IMR-90 (cell line): ENCODE measurements at regions not wholly inside any gene's neighbourhood (a gene's known extent, or its start where the extent isn't known, plus 50 kb on each side); places are given as distances from the start of the nearest gene placed in this dataset.

ENCODE experiments used
- ATAC-seq: fragments of 200-7000 bp; cut with Tn5 transposase; 2 replicates; pipeline ENCODE4 v1.9.1; 2020; ENCODE audit warnings: low read depth, mild to moderate bottlenecking, moderate library complexity
- BruUV-seq: library from RNA; stranded (reverse); fragments of 400-500 nt; replicated peaks from 2 replicates; lab custom pipeline; 2021; lab: Mats Ljungman, UMichigan
- CTCF ChIA-PET: fragments of 300-600 bp; formaldehyde crosslinking; extraction: SDS; loops from one replicate; lab custom pipeline; 2021; ENCODE audit warnings: antibody characterized with exemption; lab: Yijun Ruan, JAX
- POLR2A ChIA-PET: fragments of 300-600 bp; sonication (Branson Sonifier 250); formaldehyde crosslinking; loops from one replicate; lab custom pipeline; 2022; ENCODE audit warnings: antibody characterized with exemption; ENCODE audit not compliant: unreplicated experiment; lab: Charles Lee
- DNase-seq: peaks from one replicate; pipeline ENCODE4 v3.0.0; 2013
- H2AFZ ChIP-seq: replicated peaks from 2 replicates; pipeline ENCODE3; 2013; ENCODE audit warnings: low read length, mild to moderate bottlenecking; ENCODE audit not compliant: poor library complexity
- H2AK5ac ChIP-seq: 2 replicates; pipeline ENCODE4 v1.6.1; 2013; ENCODE audit warnings: low read depth, low read length, inconsistent platforms
- H2AK9ac ChIP-seq: replicated peaks from 2 replicates; pipeline ENCODE3; 2013; ENCODE audit warnings: mild to moderate bottlenecking, low read depth, low read length, moderate library complexity; ENCODE audit not compliant: poor library complexity
- H2BK120ac ChIP-seq: 2 replicates; pipeline ENCODE4 v1.6.1; 2013; ENCODE audit warnings: low read depth, low read length, inconsistent platforms
- H2BK15ac ChIP-seq: 3 replicates; pipeline ENCODE4 v1.6.1; 2013; ENCODE audit warnings: low read depth, low read length, inconsistent platforms
- H2BK20ac ChIP-seq: 2 replicates; pipeline ENCODE4 v1.6.1; 2013; ENCODE audit warnings: low read depth, mild to moderate bottlenecking, inconsistent platforms, low read length, moderate library complexity
- H2BK5ac ChIP-seq: 2 replicates; pipeline ENCODE4 v1.6.1; 2013; ENCODE audit warnings: mild to moderate bottlenecking, low read depth, low read length, inconsistent platforms; ENCODE audit not compliant: poor library complexity, severe bottlenecking
- H3K14ac ChIP-seq: replicated peaks from 2 replicates; pipeline ENCODE4 v1.6.1; 2013; ENCODE audit warnings: low read depth, low read length, inconsistent platforms
- H3K18ac ChIP-seq: 2 replicates; pipeline ENCODE4 v1.6.1; 2013; ENCODE audit warnings: low read depth, low read length, control low read depth
- H3K23ac ChIP-seq: 2 replicates; pipeline ENCODE4 v1.6.1; 2013; ENCODE audit warnings: low read depth, low read length, inconsistent platforms
- H3K27ac ChIP-seq: 2 replicates; pipeline ENCODE4 v1.5.1; 2013; ENCODE audit warnings: mild to moderate bottlenecking, control low read depth, low read length; ENCODE audit not compliant: insufficient read depth
- H3K27me3 ChIP-seq: 2 replicates; pipeline ENCODE4 v1.6.1; 2013; ENCODE audit warnings: low read length; ENCODE audit not compliant: control insufficient read depth, insufficient read depth
- H3K36me3 ChIP-seq: 2 replicates; pipeline ENCODE4 v1.6.1; 2013; ENCODE audit warnings: low read length, mixed read lengths; ENCODE audit not compliant: control insufficient read depth, insufficient read depth
- H3K4ac ChIP-seq: 2 replicates; pipeline ENCODE4 v1.6.1; 2013; ENCODE audit warnings: low read depth, low read length, inconsistent platforms
- H3K4me1 ChIP-seq: 2 replicates; pipeline ENCODE4 v1.6.1; 2013; ENCODE audit warnings: low read length, mixed read lengths; ENCODE audit not compliant: control insufficient read depth, insufficient read depth
- H3K4me2 ChIP-seq: 2 replicates; pipeline ENCODE4 v1.6.1; 2013; ENCODE audit warnings: low read depth, mild to moderate bottlenecking, control low read depth, low read length, moderate library complexity
- H3K4me3 ChIP-seq: 2 replicates; pipeline ENCODE4 v1.5.1; 2013; ENCODE audit warnings: low read depth, mild to moderate bottlenecking, control low read depth, low read length, moderate library complexity; ENCODE audit not compliant: insufficient read depth
- H3K56ac ChIP-seq: 2 replicates; pipeline ENCODE4 v1.6.1; 2013; ENCODE audit warnings: low read length, inconsistent platforms; ENCODE audit not compliant: insufficient read depth; ENCODE audit errors: extremely low read depth
- H3K79me1 ChIP-seq, 2 experiments: 2 replicates each; pipeline ENCODE4 v1.6.1; 2013; ENCODE audit warnings: low read length in 2 of 2, inconsistent platforms in 1 of 2, low read depth in 1 of 2
- H3K9ac ChIP-seq: 2 replicates; pipeline ENCODE4 v1.6.1; 2013; ENCODE audit warnings: low read depth, low read length, control low read depth
- H3K9me1 ChIP-seq: 2 replicates; pipeline ENCODE4 v1.6.1; 2013; ENCODE audit warnings: low read length, inconsistent platforms; ENCODE audit not compliant: insufficient read depth
- H3K9me3 ChIP-seq: 2 replicates; pipeline ENCODE4 v1.6.1; 2013; ENCODE audit warnings: low read length; ENCODE audit not compliant: control insufficient read depth, insufficient read depth
- H4K20me1 ChIP-seq: 2 replicates; pipeline ENCODE4 v1.6.1; 2013; ENCODE audit warnings: low read length, inconsistent platforms; ENCODE audit not compliant: insufficient read depth
- H4K5ac ChIP-seq: 2 replicates; pipeline ENCODE4 v1.6.1; 2013; ENCODE audit warnings: mild to moderate bottlenecking, low read depth, low read length, control low read depth
- H4K8ac ChIP-seq, 2 experiments: 2 replicates each; pipeline ENCODE4 v1.6.1; 2013; ENCODE audit warnings: low read depth in 2 of 2, low read length in 2 of 2, control low read depth in 1 of 2, inconsistent platforms in 1 of 2
- H4K91ac ChIP-seq: 2 replicates; pipeline ENCODE4 v1.6.1; 2013; ENCODE audit warnings: low read depth, low read length, inconsistent platforms; ENCODE audit not compliant: insufficient read depth
- BHLHE40 ChIP-seq: fragments of 150-350 bp; IDR thresholded peaks from 2 replicates; pipeline ENCODE4 v1.6.1; 2016; ENCODE audit warnings: mild to moderate bottlenecking, low read depth, low read length
- CEBPB ChIP-seq: IDR thresholded peaks from 2 replicates; pipeline ENCODE4 v1.6.1; 2012; ENCODE audit warnings: low read depth, low read length, improper control_type of control experiment
- CTCF ChIP-seq: conservative IDR thresholded peaks from 2 replicates; pipeline ENCODE4 v1.5.1; 2012; ENCODE audit warnings: mild to moderate bottlenecking, low read depth, low read length, improper control_type of control experiment
- MAFK ChIP-seq: IDR thresholded peaks from 2 replicates; pipeline ENCODE4 v1.6.1; 2012; ENCODE audit warnings: low read depth, low read length, improper control_type of control experiment
- MXI1 ChIP-seq: IDR thresholded peaks from 2 replicates; pipeline ENCODE4 v1.6.1; 2012; ENCODE audit warnings: low read depth, mild to moderate bottlenecking, low read length, moderate library complexity, borderline replicate concordance
- POLR2A ChIP-seq: IDR thresholded peaks from 2 replicates; pipeline ENCODE4 v1.6.1; 2012; ENCODE audit warnings: mild to moderate bottlenecking, low read depth, low read length
- RAD21 ChIP-seq: IDR thresholded peaks from 2 replicates; pipeline ENCODE4 v1.6.1; 2012; ENCODE audit warnings: low read length, improper control_type of control experiment
- RCOR1 ChIP-seq: IDR thresholded peaks from 2 replicates; pipeline ENCODE4 v1.6.1; 2012; ENCODE audit warnings: mild to moderate bottlenecking, low read length, improper control_type of control experiment; ENCODE audit not compliant: insufficient replicate concordance
- RFX5 ChIP-seq: IDR thresholded peaks from 2 replicates; pipeline ENCODE4 v1.8.0; 2012; ENCODE audit warnings: low read depth, mild to moderate bottlenecking, low read length, moderate library complexity
- SMC3 ChIP-seq: fragments of 150-350 bp; IDR thresholded peaks from 2 replicates; pipeline ENCODE4 v1.6.1; 2016; ENCODE audit warnings: low read depth, mild to moderate bottlenecking, antibody characterized with exemption, low read length, moderate library complexity
- USF2 ChIP-seq: fragments of 150-350 bp; IDR thresholded peaks from 2 replicates; pipeline ENCODE4 v1.6.1; 2017; ENCODE audit warnings: mild to moderate bottlenecking, antibody characterized with exemption, low read length, low read depth
- WGBS, 2 experiments: methylation state at CpG; one replicate each; pipeline versions ENCODE4 v1.1.5 to v1.1.7; 2013; ENCODE audit warnings: missing lambda C conversion rate in 2 of 2; ENCODE audit not compliant: insufficient read length in 1 of 2; ENCODE audit errors: extremely low coverage in 2 of 2; 5-methylcytosine and 5-hydroxymethylcytosine counted together
- dilution Hi-C: fragments of 300-500 bp; cut with HindIII; formaldehyde crosslinking; loops from one replicate; pipeline ENCODE4 v1.14.3; 2018; ENCODE audit warnings: low sequenced_read_pairs; ENCODE audit not compliant: unreplicated experiment
- in situ Hi-C: fragments of 300-500 bp; cut with MboI; formaldehyde crosslinking; loops from 3 replicates; pipeline ENCODE4 v1.14.3; 2019; ENCODE audit warnings: low sequenced_read_pairs, inconsistent platforms, mixed read lengths
- intact Hi-C: fragments of 100-400 bp; cut with micrococcal nuclease; formaldehyde crosslinking; loops from 2 replicates; pipeline ENCODE4 v1.10.0; 2022

- H3K56ac ChIP-seq = no peak overlapping the region
- no peak for ATAC-seq
- H2AK9ac ChIP-seq = no peak overlapping the region
- H4K5ac ChIP-seq = no peak overlapping the region
- no peak overlapping the region for H4K91ac ChIP-seq
- no peaks in the 10 kb centered on the region for H3K36me3 ChIP-seq
- no peak overlapping the region for H2BK120ac ChIP-seq
- H3K18ac ChIP-seq = no peak overlapping the region
- H3K9me3 ChIP-seq = no peaks in the 10 kb centered on the region
- H3K23ac ChIP-seq = no peak overlapping the region
- no peaks in the 10 kb centered on the region for H3K79me1 ChIP-seq
- no peak overlapping the region for H3K27ac ChIP-seq
- CTCF ChIA-PET = interaction anchor here (0.7 kb wide), 1 partner anchor 1620 kb away, joined by 3 read pairs; no protein-coding TSS in a partner anchor
- no peak overlapping the region for H2AK5ac ChIP-seq
- no peak for TF ChIP-seq CEBPB
- TF ChIP-seq MXI1 = no peak
- TF ChIP-seq SMC3 = no peak
- TF ChIP-seq CTCF = no peak
- no peak for TF ChIP-seq POLR2A
- no peak for TF ChIP-seq USF2
- no peak for TF ChIP-seq RCOR1
- no peak for TF ChIP-seq MAFK
- TF ChIP-seq RFX5 = no peak
- TF ChIP-seq RAD21 = no peak
- TF ChIP-seq BHLHE40 = no peak
- H3K4ac ChIP-seq = no peak overlapping the region
- POLR2A ChIA-PET = no interaction called here
- no peak overlapping the region for H2BK15ac ChIP-seq
- no TSS peak for BruUV-seq
- WGBS, 2 experiments = no CpG with 5 or more reads among the region's 1 CpG
- dilution Hi-C loops (no loop called here), in situ Hi-C loops (no loop called here), intact Hi-C loops (no loop called here)
- H3K4me2 ChIP-seq = no peak overlapping the region
- H3K4me1 ChIP-seq = no peaks in the 10 kb centered on the region
- H2AFZ ChIP-seq = no peak overlapping the region
- H4K8ac ChIP-seq = no peak overlapping the region
- H4K20me1 ChIP-seq = no peaks in the 10 kb centered on the region
- DNase-seq = no peak
- no peak overlapping the region for H3K9ac ChIP-seq
- no peak overlapping the region for H3K14ac ChIP-seq
- no peak overlapping the region for H2BK20ac ChIP-seq
- no peak overlapping the region for H3K4me3 ChIP-seq
- no peaks in the 10 kb centered on the region for H3K9me1 ChIP-seq
- peaks cover 3% of the 10 kb centered on the region; the same call in 1 of the 2 replicates for H3K27me3 ChIP-seq
- no peak overlapping the region for H2BK5ac ChIP-seq
Observed at GRCh38 chr9:2992427-2992826, 148.5 kb upstream of the PUM3 start.
